ENCODE measurements at regions not wholly inside any gene's neighbourhood (a gene's known extent, or its start where the extent isn't known, plus 50 kb on each side); places are given as distances from the start of the nearest gene placed in this dataset.

- TF ChIP-seq CTCF (IDR thresholded peaks at IDR 0.05) (no peak), ZFX (IDR thresholded peaks at IDR 0.05; ENCODE audit: borderline replicate concordance) (no peak)
- H3K27ac ChIP-seq = no peak overlapping the region
Measured at GRCh38 chr3:189577050-189577951, 53.9 kb upstream of the TP63 start.

DNA sequence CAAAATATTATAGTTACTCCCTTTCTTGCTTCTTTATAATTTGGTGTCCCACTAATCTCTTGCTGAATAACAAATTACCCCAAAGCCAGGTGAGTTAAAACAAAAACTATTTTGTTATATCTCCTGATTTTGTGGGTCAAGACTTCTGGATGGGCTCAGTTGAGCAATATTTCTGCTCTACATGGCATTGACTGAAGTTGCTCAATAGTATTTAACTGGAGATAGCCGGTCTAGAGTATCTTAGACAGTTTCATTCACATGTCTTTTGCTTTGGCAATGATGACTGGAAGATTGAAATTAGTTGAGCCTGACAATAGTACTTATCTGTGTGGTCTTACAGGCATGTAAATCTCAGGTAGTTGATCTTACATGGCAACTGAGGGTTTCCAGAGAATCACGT is 51.0 kb upstream of the TP63 start:
- H3K27ac ChIP-seq = no peak overlapping the region
- TF ChIP-seq CTCF (IDR thresholded peaks at IDR 0.05) (no peak), ZFX (IDR thresholded peaks at IDR 0.05; ENCODE audit: borderline replicate concordance) (no peak)
